ENCODE measurements at regions not wholly inside any gene's neighbourhood (a gene's known extent, or its start where the extent isn't known, plus 50 kb on each side); places are given as distances from the start of the nearest gene placed in this dataset.

- intact Hi-C loops (cut with DNase I; ENCODE audit: low total_unique reads) = loop anchor here (10.0 kb wide), 1 partner anchor 636 kb away; no protein-coding TSS in a partner anchor
- DNase-seq (ENCODE audit: low spot score in 2 of 2) = no peak
- no peak for TF ChIP-seq POLR2A (IDR thresholded peaks at IDR 0.05)
- TF ChIP-seq, protein P1, sequence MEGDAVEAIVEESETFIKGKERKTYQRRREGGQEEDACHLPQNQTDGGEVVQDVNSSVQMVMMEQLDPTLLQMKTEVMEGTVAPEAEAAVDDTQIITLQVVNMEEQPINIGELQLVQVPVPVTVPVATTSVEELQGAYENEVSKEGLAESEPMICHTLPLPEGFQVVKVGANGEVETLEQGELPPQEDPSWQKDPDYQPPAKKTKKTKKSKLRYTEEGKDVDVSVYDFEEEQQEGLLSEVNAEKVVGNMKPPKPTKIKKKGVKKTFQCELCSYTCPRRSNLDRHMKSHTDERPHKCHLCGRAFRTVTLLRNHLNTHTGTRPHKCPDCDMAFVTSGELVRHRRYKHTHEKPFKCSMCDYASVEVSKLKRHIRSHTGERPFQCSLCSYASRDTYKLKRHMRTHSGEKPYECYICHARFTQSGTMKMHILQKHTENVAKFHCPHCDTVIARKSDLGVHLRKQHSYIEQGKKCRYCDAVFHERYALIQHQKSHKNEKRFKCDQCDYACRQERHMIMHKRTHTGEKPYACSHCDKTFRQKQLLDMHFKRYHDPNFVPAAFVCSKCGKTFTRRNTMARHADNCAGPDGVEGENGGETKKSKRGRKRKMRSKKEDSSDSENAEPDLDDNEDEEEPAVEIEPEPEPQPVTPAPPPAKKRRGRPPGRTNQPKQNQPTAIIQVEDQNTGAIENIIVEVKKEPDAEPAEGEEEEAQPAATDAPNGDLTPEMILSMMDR (IDR thresholded peaks at IDR 0.05) = no peak
- 74 to 77% methylated on average over 2 of the region's 2 CpGs for WGBS, 2 donors
- H3K4me3 ChIP-seq (ENCODE audit: low read depth, poor library complexity, severe bottlenecking) = no peak overlapping the region
Measured at GRCh38 chr4:157988641-157989040, 184.2 kb downstream of the GASK1B start.

DNA sequence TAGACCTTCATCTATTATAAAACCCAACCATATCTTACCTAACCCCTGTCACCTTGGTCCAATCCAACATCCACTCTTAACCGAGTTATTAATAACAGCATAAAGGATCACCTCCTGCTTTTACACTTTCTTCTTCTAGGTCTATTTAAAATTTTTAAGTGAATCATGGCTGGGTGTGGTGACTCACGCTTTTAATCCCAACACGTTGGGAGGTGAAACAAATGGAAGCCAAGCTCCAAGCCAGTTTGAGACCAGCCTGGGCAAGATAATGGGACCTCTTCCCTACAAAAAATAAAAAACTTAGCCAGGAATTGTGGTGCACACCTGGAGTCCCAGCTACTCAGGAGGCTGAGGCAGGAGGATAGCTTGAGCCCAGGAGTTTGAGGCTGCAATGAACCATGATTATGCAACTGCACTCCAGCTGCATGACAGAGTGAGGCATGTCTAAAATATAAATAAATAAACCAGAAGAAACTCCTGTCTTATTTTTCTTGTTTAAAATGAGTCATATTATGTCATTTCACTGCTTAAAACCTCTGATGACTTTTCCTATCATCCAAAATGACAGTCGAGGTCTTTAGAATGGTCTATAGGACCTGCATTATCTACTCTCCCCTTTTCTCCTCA lies 188.4 kb downstream of the GASK1B start:
- no peak overlapping the region for H3K4me3 ChIP-seq (ENCODE audit: low read depth, poor library complexity, severe bottlenecking)
- intact Hi-C loops (cut with DNase I; ENCODE audit: low total_unique reads) = loop anchor here (10.0 kb wide), 1 partner anchor 640 kb away; no protein-coding TSS in a partner anchor
- WGBS, 2 donors = 51 to 52% methylated on average over 4 of the region's 4 CpGs
- no peak for TF ChIP-seq POLR2A (IDR thresholded peaks at IDR 0.05)
- TF ChIP-seq, protein P1 (IDR thresholded peaks at IDR 0.05) = no peak
- no peak for DNase-seq (ENCODE audit: low spot score in 2 of 2)

DNA sequence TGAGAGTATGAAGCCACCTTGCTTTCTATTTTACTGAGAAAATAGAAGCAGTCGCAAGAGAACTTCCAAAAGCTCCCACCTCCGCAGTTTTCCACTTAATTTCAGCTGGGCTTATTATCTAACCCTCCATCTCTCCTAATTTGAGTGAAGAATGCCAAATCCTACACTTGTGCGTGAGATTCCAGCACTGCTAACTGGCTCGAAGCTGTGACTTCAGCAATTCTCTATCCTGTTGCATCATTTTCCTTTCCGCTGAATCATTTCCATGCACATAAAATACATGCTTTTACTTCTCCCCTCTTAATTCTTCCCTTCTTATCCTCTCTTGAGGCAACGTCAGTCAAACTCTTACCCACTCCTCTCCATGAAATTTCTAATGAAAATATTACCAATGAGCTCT lies 189.5 kb downstream of the GASK1B start:
- TF ChIP-seq, protein P1 (IDR thresholded peaks at IDR 0.05) = no peak
- no peak for TF ChIP-seq POLR2A (IDR thresholded peaks at IDR 0.05)
- intact Hi-C loops (cut with DNase I; ENCODE audit: low total_unique reads) = loop anchor here (10.0 kb wide), 1 partner anchor 642 kb away; no protein-coding TSS in a partner anchor
- 82 to 87% methylated on average over 6 of the region's 6 CpGs for WGBS, 2 donors
- no peak overlapping the region for H3K4me3 ChIP-seq (ENCODE audit: low read depth, poor library complexity, severe bottlenecking)
- no peak for DNase-seq (ENCODE audit: low spot score in 2 of 2)

DNA sequence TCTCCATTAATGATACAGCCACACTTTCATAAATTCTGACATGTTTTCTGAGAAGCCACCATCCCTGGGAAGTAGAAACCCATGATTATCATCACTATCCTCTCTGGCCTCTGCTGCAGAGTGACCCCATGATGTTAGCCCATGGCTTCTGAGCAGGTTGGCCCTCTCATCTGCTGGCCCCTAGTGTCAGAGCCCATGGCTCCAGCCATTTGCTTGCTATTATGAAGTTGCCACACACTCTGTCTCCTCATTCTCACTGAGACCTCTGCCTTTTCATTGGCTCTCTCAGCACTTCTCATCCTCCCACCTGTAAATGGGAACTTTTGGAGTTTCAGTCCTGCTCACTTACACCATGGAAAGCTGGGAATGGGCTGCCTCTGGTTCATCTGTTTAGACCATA lies 192.7 kb downstream of the GASK1B start:
- intact Hi-C loops (cut with DNase I; ENCODE audit: low total_unique reads) = loop anchor here (10.0 kb wide), 1 partner anchor 645 kb away; no protein-coding TSS in a partner anchor
- TF ChIP-seq, protein P1 (IDR thresholded peaks at IDR 0.05) = no peak
- no peak for TF ChIP-seq POLR2A (IDR thresholded peaks at IDR 0.05)

DNA sequence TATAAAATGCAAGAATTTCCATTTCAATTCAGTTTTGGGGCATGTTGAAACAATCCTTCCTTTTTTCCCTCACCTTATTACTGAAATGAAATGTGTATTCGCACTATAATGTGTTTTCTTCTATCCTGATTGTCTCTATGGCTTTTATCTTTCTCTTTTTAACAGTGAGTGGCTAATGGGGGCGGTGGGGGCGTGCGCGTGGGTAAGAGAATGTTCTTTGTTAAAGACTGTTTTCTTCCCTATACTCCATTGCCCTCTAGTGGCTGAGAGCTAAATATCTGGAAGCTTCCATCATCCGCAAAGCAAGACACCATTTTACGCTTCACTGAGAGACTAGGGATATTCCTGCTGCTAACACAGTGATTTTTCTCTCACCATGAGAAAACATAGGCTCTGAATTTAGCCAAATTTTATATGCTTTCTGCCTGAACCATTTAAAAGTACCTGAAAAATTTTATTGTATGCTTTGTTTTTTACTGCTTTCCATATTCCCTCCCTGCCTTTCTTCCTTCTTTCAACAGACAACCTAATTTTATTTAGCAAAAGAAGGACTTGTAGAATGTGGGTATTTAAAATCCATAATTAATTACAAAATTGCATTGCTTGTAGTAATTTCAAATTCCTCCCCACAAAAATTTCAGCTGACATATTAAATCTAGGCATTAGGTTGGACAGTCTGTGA lies 194.0 kb downstream of the GASK1B start:
- intact Hi-C loops (cut with DNase I; ENCODE audit: low total_unique reads) = no loop called here
- no peak for TF ChIP-seq POLR2A (IDR thresholded peaks at IDR 0.05)
- TF ChIP-seq, protein P1 (IDR thresholded peaks at IDR 0.05) = peak in 1 of 3 donors; percentile 41
- peak in 1 of 2 donors; percentile 27 for DNase-seq (ENCODE audit: low spot score in 2 of 2)
- H3K4me3 ChIP-seq (ENCODE audit: low read depth, poor library complexity, severe bottlenecking) = no peak overlapping the region
- WGBS, 2 donors = 4 to 5% methylated on average over 7 of the region's 7 CpGs

More for the DNA sequence above, 192.7 kb downstream of the GASK1B start:
- H3K4me3 ChIP-seq (ENCODE audit: low read depth, poor library complexity, severe bottlenecking) = no peak overlapping the region
- DNase-seq (ENCODE audit: low spot score in 2 of 2) = no peak

Measured in lower leg skin (tissue), 4 donors.